ENCODE measurements at regions not wholly inside any gene's neighbourhood (a gene's known extent, or its start where the extent isn't known, plus 50 kb on each side); places are given as distances from the start of the nearest gene placed in this dataset.

GRCh38 chr3:117543521-117543920 lies 833.9 kb downstream of the TUSC7 start:
- DNase-seq (ENCODE audit: extremely low read depth in 1 of 4, low spot score in 3 of 4) (no peak), ATAC-seq (no peak), FAIRE-seq (no peak)
- intact Hi-C loops (cut with micrococcal nuclease) = no loop called here
- no peak overlapping the region for H3K4me2 ChIP-seq (ENCODE audit: insufficient read depth, low read length)
- H3K36me3 ChIP-seq (ENCODE audit: control insufficient read depth, insufficient read depth, low read length) = no peaks in the 10 kb centered on the region
- H3K9me3 ChIP-seq (replicated peaks; ENCODE audit: control insufficient read depth, insufficient read depth, low read depth, low read length) = no peaks in the 10 kb centered on the region
- no peaks in the 10 kb centered on the region for H4K20me1 ChIP-seq (replicated peaks; ENCODE audit: control insufficient read depth, insufficient read depth, low read length)
- H3K4me1 ChIP-seq (replicated peaks in 1 of 2; ENCODE audit: control insufficient read depth in 2 of 2, insufficient read depth in 2 of 2, low read length in 2 of 2) = no peaks in the 10 kb centered on the region
- CTCF ChIA-PET (ENCODE audit: low intra/inter-chr PET ratio) = no interaction called here
- POLR2A ChIA-PET = no interaction called here
- in situ Hi-C loops (cut with MboI) = no loop called here
- no peaks in the 10 kb centered on the region for H3K27me3 ChIP-seq (ENCODE audit: control insufficient read depth in 2 of 2, insufficient read depth in 2 of 2, low read length in 2 of 2)
- H3K27ac ChIP-seq (ENCODE audit: extremely low read depth, low read depth, low read length) = no peak overlapping the region
- no peak overlapping the region for H3K4me3 ChIP-seq
- TF ChIP-seq ZNF707 (CRISPR knock-in tag; conservative IDR thresholded peaks at IDR 0.05) (no peak), NR2C1 (IDR thresholded peaks at IDR 0.05) (no peak), NR2C1 (tag; IDR thresholded peaks at IDR 0.05) (no peak), NFE2L1 (tag; IDR thresholded peaks at IDR 0.05; ENCODE audit: borderline replicate concordance, low read depth) (no peak), KDM5B (IDR thresholded peaks at IDR 0.05; ENCODE audit: insufficient replicate concordance, low read depth, low read length) (no peak), PHB2 (IDR thresholded peaks at IDR 0.05; ENCODE audit: low read depth) (no peak), CEBPB (tag; IDR thresholded peaks at IDR 0.05) (no peak), ZNF165 (CRISPR knock-in tag; IDR thresholded peaks at IDR 0.05; ENCODE audit: borderline replicate concordance) (no peak), NFIC (IDR thresholded peaks at IDR 0.05) (no peak), POLR2AphosphoS2 (IDR thresholded peaks at IDR 0.05; ENCODE audit: low read length) (no peak), HNRNPK (IDR thresholded peaks at IDR 0.05; ENCODE audit: low read depth, low read length, poor library complexity, severe bottlenecking) (no peak), IRF1 (CRISPR knock-in tag; IDR thresholded peaks at IDR 0.05; ENCODE audit: borderline replicate concordance) (no peak), DLX4 (CRISPR knock-in tag; IDR thresholded peaks at IDR 0.05) (no peak), KHSRP (IDR thresholded peaks at IDR 0.05) (no peak), ZNF436 (CRISPR knock-in tag; IDR thresholded peaks at IDR 0.05) (no peak), ZNF232 (CRISPR knock-in tag; IDR thresholded peaks at IDR 0.05) (no peak)
- no peak overlapping the region for H2AFZ ChIP-seq (ENCODE audit: low read depth, low read length)
- H3K9ac ChIP-seq (ENCODE audit: insufficient read depth in 1 of 2, low read depth in 2 of 2, low read length in 2 of 2) = no peak overlapping the region
- 0% methylated on average over 1 of the region's 1 CpG for WGBS (ENCODE audit: insufficient coverage, low coverage, missing lambda C conversion rate)
- no TSS peak for BruUV-seq (replicated peaks)
- no peaks in the 10 kb centered on the region for H3K9me1 ChIP-seq (ENCODE audit: control insufficient read depth, insufficient read depth, low read length)
- H3K79me2 ChIP-seq (ENCODE audit: control insufficient read depth, insufficient read depth, low read length) = no peaks in the 10 kb centered on the region

All from K562 (cell line).